Occipital lobe (tissue), 1 donor: ENCODE measurements at regions not wholly inside any gene's neighbourhood (a gene's known extent, or its start where the extent isn't known, plus 50 kb on each side); places are given as distances from the start of the nearest gene placed in this dataset.

Experiments used
- DNase-seq: peaks from one replicate; lab custom pipeline; 2025; lab: John Stamatoyannopoulos, UW

- no peak for DNase-seq
These were observed 381.7 kb upstream of the POU3F2 start for GRCh38 chr6:98452685-98453084.

- DNase-seq: no peak
These were observed 379.5 kb upstream of the POU3F2 start for GRCh38 chr6:98454809-98455322.

- no peak for DNase-seq
These were observed 375.7 kb upstream of the POU3F2 start for GRCh38 chr6:98458708-98459107.

GRCh38 chr6:98463038-98464000 lies 371.1 kb upstream of the POU3F2 start:
- DNase-seq: no peak

- no peak for DNase-seq
These were observed 367.3 kb upstream of the POU3F2 start for GRCh38 chr6:98467091-98467490.

- DNase-seq: no peak
These were observed 366.5 kb upstream of the POU3F2 start for GRCh38 chr6:98467902-98468301.

- no peak for DNase-seq
These were observed 365.2 kb upstream of the POU3F2 start for GRCh38 chr6:98469141-98469540.

GRCh38 chr6:98470821-98471220 lies 363.6 kb upstream of the POU3F2 start:
- no peak for DNase-seq

- no peak for DNase-seq
These were observed 362.9 kb upstream of the POU3F2 start for GRCh38 chr6:98471444-98471843.

- no peak for DNase-seq
These were observed 357.1 kb upstream of the POU3F2 start for GRCh38 chr6:98477231-98477630.

GRCh38 chr6:98484696-98485095 lies 349.7 kb upstream of the POU3F2 start:
- no peak for DNase-seq

- DNase-seq: no peak
These were observed 348.8 kb upstream of the POU3F2 start for GRCh38 chr6:98485593-98485992.

GRCh38 chr6:98486057-98486456 lies 348.3 kb upstream of the POU3F2 start:
- no peak for DNase-seq

GRCh38 chr6:98487612-98488011 lies 346.8 kb upstream of the POU3F2 start:
- DNase-seq: no peak

- DNase-seq: no peak
These were observed 336.1 kb upstream of the POU3F2 start for GRCh38 chr6:98498144-98498775.

- DNase-seq: no peak
These were observed 335.5 kb upstream of the POU3F2 start for GRCh38 chr6:98498866-98499265.

- DNase-seq: no peak
These were observed 320.2 kb upstream of the POU3F2 start for GRCh38 chr6:98514073-98514720.

- DNase-seq: no peak
These were observed 319.6 kb upstream of the POU3F2 start for GRCh38 chr6:98514796-98515195.

- no peak for DNase-seq
These were observed 318.2 kb upstream of the POU3F2 start for GRCh38 chr6:98516206-98516605.

GRCh38 chr6:98516866-98517265 lies 317.5 kb upstream of the POU3F2 start:
- no peak for DNase-seq

- no peak for DNase-seq
These were observed 308.5 kb upstream of the POU3F2 start for GRCh38 chr6:98525860-98526259.

- DNase-seq: no peak
These were observed 307.9 kb upstream of the POU3F2 start for GRCh38 chr6:98526465-98526864.
